ENCODE measurements at regions not wholly inside any gene's neighbourhood (a gene's known extent, or its start where the extent isn't known, plus 50 kb on each side); places are given as distances from the start of the nearest gene placed in this dataset.
"Not testable (repeated sequence)": the region's sequence is repeated elsewhere in the genome, so short reads cannot be mapped to it uniquely, and the experiment has no call there.

DNA sequence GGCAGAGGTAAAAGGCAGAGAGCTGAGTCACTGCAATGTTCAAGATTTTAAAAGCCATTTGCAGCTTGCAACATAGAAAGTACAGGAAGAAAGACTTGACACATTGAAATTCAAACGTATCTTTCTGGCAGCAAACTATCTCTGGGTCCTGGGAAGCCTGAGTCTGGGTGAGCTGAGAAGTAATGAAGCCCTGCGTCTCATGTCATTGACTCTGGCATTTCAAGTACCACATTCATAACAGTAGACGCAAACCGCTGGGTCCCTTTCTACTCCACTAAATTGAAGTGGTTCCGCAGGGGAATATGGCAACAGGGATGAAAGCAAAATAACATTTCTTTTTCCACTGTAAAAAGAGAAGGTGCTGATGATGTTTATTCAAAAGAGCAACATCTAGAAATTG is 694.3 kb downstream of the BRINP1 start:
- 79 to 88% (median 83%) methylated on average over 5 of the region's 5 CpGs for WGBS, 4 donors
- no peaks in the 10 kb centered on the region for H3K4me1 ChIP-seq (replicated peaks in 1 of 2)
- intact Hi-C loops (cut with DNase I): no loop called here
- no peak for DNase-seq
- H3K27me3 ChIP-seq: no peaks in the 10 kb centered on the region
- no peaks in the 10 kb centered on the region for H3K36me3 ChIP-seq (replicated peaks in 1 of 2)
- H3K9me3 ChIP-seq (replicated peaks in 1 of 3): no peaks in the 10 kb centered on the region
- no peak overlapping the region for H3K27ac ChIP-seq
- H3K4me3 ChIP-seq: no peak overlapping the region
- TF ChIP-seq POLR2A (IDR thresholded peaks at IDR 0.05): no peak
- TF ChIP-seq, protein P1, sequence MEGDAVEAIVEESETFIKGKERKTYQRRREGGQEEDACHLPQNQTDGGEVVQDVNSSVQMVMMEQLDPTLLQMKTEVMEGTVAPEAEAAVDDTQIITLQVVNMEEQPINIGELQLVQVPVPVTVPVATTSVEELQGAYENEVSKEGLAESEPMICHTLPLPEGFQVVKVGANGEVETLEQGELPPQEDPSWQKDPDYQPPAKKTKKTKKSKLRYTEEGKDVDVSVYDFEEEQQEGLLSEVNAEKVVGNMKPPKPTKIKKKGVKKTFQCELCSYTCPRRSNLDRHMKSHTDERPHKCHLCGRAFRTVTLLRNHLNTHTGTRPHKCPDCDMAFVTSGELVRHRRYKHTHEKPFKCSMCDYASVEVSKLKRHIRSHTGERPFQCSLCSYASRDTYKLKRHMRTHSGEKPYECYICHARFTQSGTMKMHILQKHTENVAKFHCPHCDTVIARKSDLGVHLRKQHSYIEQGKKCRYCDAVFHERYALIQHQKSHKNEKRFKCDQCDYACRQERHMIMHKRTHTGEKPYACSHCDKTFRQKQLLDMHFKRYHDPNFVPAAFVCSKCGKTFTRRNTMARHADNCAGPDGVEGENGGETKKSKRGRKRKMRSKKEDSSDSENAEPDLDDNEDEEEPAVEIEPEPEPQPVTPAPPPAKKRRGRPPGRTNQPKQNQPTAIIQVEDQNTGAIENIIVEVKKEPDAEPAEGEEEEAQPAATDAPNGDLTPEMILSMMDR (IDR thresholded peaks at IDR 0.05): no peak

DNA sequence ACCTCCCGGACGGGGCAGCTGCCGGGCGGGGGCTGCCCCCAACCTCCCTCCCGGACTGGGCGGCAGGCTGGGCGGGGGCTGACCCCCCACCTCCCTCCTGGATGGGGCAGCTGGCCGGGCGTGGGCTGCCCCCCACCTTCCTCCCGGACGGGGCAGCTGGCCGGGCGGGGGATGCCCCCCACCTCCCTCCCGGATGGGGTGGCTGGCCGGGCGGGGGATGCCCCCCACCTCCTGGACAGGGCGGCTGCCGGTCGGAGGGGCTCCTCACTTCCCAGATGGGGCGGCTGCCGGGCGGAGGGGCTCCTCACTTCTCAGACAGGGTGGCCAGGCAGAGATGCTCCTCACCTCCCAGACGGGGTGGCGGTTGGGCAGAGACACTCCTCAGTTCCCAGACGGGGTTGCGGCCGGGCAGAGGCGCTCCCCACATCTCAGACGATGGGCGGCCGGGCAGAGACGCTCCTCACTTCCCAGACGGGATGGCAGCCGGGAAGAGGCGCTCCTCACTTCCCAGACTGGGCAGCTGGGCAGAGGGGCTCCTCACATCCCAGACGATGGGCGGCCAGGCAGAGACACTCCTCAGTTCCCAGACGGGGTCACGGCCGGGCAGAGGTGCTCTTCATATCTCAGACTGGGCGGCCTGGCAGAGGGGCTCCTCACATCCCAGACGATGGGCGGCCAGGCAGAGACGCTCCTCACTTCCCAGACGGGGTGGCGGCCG is 691.1 kb downstream of the BRINP1 start:
- 89 to 100% (median 92%) methylated on average over 1 to 43 of the region's 47 CpGs; no CpG with 5 or more reads in 1 of the 4 donors for WGBS, 4 donors
- intact Hi-C loops (cut with DNase I); H3K27ac ChIP-seq; H3K4me1 ChIP-seq (replicated peaks in 1 of 2); H3K9me3 ChIP-seq (replicated peaks in 1 of 3); H3K36me3 ChIP-seq (replicated peaks in 1 of 2); H3K4me3 ChIP-seq; H3K27me3 ChIP-seq; DNase-seq: not testable (repeated sequence)

DNA sequence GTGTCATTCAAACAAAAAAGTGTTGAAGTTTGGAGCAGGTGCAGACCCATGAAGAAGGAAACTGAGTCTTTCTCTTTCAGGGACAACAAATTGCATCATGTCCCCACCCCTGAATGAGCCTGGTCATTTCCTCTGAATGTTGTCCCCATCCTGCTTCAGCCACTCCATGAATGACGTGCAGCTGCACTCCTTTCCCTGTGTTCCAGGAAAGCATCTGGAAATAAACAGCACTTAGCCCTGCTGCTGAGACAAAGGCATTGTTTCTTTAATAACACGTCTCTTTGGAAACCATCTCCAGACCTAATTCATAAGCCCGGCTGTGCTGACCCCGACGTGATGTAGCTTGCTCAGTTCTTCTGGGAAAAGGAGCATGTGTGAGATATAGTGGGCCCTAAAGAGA is 682.3 kb downstream of the BRINP1 start:
- intact Hi-C loops (cut with DNase I): no loop called here
- TF ChIP-seq POLR2A (IDR thresholded peaks at IDR 0.05): no peak
- TF ChIP-seq, protein P1 (IDR thresholded peaks at IDR 0.05): no peak
- H3K27ac ChIP-seq: no peak overlapping the region
- DNase-seq: peak in 1 of 7 donors; percentile 53
- no peak overlapping the region for H3K4me3 ChIP-seq
- no peaks in the 10 kb centered on the region for H3K27me3 ChIP-seq
- H3K4me1 ChIP-seq (replicated peaks in 1 of 2): no peaks in the 10 kb centered on the region
- H3K9me3 ChIP-seq (replicated peaks in 1 of 3): no peaks in the 10 kb centered on the region
- 46 to 57% (median 53%) methylated on average over 5 of the region's 5 CpGs for WGBS, 4 donors
- no peaks in the 10 kb centered on the region for H3K36me3 ChIP-seq (replicated peaks in 1 of 2)

DNA sequence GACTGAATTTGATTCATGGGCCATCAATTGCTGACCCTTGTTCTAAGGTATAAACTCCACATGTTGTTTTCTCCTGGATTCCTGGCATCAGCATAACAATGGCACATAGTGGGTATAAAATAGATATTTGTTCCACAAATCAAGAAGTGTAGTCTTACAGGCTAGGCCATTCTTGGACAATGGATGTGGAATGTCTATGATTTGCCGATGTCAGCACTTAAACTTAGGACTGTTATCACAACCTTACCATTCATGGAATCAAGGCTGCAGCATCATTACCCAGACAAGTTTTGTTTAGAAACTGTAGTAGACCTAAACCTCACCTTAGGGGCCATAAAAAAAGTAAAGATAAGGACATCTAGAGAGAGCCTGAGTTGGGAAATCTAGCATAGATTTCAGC is 680.0 kb downstream of the BRINP1 start:
- H3K9me3 ChIP-seq (replicated peaks in 1 of 3): no peaks in the 10 kb centered on the region
- 84 to 92% (median 88%) methylated on average over 1 of the region's 1 CpG for WGBS, 4 donors
- no peak overlapping the region for H3K4me3 ChIP-seq
- H3K27me3 ChIP-seq: no peaks in the 10 kb centered on the region
- H3K36me3 ChIP-seq (replicated peaks in 1 of 2): no peaks in the 10 kb centered on the region
- no peak for DNase-seq
- H3K27ac ChIP-seq: no peak overlapping the region
- no peaks in the 10 kb centered on the region for H3K4me1 ChIP-seq (replicated peaks in 1 of 2)
- TF ChIP-seq POLR2A (IDR thresholded peaks at IDR 0.05): no peak
- TF ChIP-seq, protein P1 (IDR thresholded peaks at IDR 0.05): no peak
- intact Hi-C loops (cut with DNase I): no loop called here

DNA sequence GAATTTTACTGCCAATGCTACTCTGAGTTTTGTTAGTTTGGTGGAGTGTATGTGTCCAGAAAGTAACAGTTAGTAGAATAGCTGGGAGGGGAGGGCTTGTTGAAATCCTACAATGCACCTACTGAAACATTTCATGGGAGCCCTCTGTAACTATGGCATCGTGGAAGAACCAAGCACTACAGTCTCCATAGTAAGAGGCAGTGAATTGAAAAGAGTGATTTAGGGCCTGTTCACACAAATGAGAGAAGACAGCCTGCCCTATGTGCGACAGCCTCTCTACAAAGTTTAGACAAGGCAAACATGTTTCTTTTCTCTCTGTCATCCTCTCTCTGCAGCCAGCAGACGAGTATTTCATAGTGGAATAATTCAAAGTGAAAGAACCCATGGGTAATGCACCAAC is 676.6 kb downstream of the BRINP1 start:
- intact Hi-C loops (cut with DNase I): no loop called here
- H3K27me3 ChIP-seq: no peaks in the 10 kb centered on the region
- H3K4me3 ChIP-seq: no peak overlapping the region
- H3K4me1 ChIP-seq (replicated peaks in 1 of 2): no peaks in the 10 kb centered on the region
- H3K36me3 ChIP-seq (replicated peaks in 1 of 2): no peaks in the 10 kb centered on the region
- no peak for DNase-seq
- 48 to 57% (median 53%) methylated on average over 3 of the region's 3 CpGs for WGBS, 4 donors
- no peak overlapping the region for H3K27ac ChIP-seq
- no peak for TF ChIP-seq POLR2A (IDR thresholded peaks at IDR 0.05)
- TF ChIP-seq, protein P1 (IDR thresholded peaks at IDR 0.05): no peak
- H3K9me3 ChIP-seq (replicated peaks in 1 of 3): no peaks in the 10 kb centered on the region

Measured in adrenal gland (tissue), 9 donors.